ENCODE measurements at regions not wholly inside any gene's neighbourhood (a gene's known extent, or its start where the extent isn't known, plus 50 kb on each side); places are given as distances from the start of the nearest gene placed in this dataset.

GRCh38 chr2:58608146-58608545 lies 367.0 kb upstream of the FANCL start:
- TF ChIP-seq CTCF (conservative IDR thresholded peaks at IDR 0.05) (no peak), EZH2 (IDR thresholded peaks at IDR 0.05; ENCODE audit: low read depth) (no peak)

Measured in PC-9 (cell line).